NCI-H69 (cell line): ENCODE measurements at regions not wholly inside any gene's neighbourhood (a gene's known extent, or its start where the extent isn't known, plus 50 kb on each side); places are given as distances from the start of the nearest gene placed in this dataset.

Experiments used
- DNase-seq: peaks from one replicate; lab custom pipeline; 2025; lab: John Stamatoyannopoulos, UW

- no peak for DNase-seq
These were observed 311.9 kb downstream of the TCERG1L start for GRCh38 chr10:130999376-131000202.

- no peak for DNase-seq
These were observed 311.3 kb downstream of the TCERG1L start for GRCh38 chr10:131000244-131000643.

- no peak for DNase-seq
These were observed 310.8 kb downstream of the TCERG1L start for GRCh38 chr10:131000743-131001142.

- DNase-seq, result no peak
These were observed 310.1 kb downstream of the TCERG1L start for GRCh38 chr10:131001438-131001837.

- peak; percentile 3 for DNase-seq
These were observed 309.3 kb downstream of the TCERG1L start for GRCh38 chr10:131002031-131002861.

- DNase-seq, result peak; percentile 9
These were observed 308.1 kb downstream of the TCERG1L start for GRCh38 chr10:131003455-131003854.

GRCh38 chr10:131004276-131004675 is 307.2 kb downstream of the TCERG1L start:
- DNase-seq, result peak; percentile 1

- no peak for DNase-seq
These were observed 304.9 kb downstream of the TCERG1L start for GRCh38 chr10:131006458-131007256.

- no peak for DNase-seq
These were observed 301.7 kb downstream of the TCERG1L start for GRCh38 chr10:131009791-131010190.

GRCh38 chr10:131010965-131011575 is 300.5 kb downstream of the TCERG1L start:
- no peak for DNase-seq

GRCh38 chr10:131011936-131012640 is 299.4 kb downstream of the TCERG1L start:
- DNase-seq, result no peak

- DNase-seq, result no peak
These were observed 298.9 kb downstream of the TCERG1L start for GRCh38 chr10:131012641-131012985.

- no peak for DNase-seq
These were observed 298.1 kb downstream of the TCERG1L start for GRCh38 chr10:131013281-131013912.

GRCh38 chr10:131014271-131014670 is 297.2 kb downstream of the TCERG1L start:
- DNase-seq, result no peak

- DNase-seq, result no peak
These were observed 296.2 kb downstream of the TCERG1L start for GRCh38 chr10:131015271-131015670.

- no peak for DNase-seq
These were observed 295.0 kb downstream of the TCERG1L start for GRCh38 chr10:131016556-131016955.

- no peak for DNase-seq
These were observed 293.8 kb downstream of the TCERG1L start for GRCh38 chr10:131017566-131018285.

GRCh38 chr10:131018886-131019500 is 292.5 kb downstream of the TCERG1L start:
- DNase-seq, result no peak

GRCh38 chr10:131019696-131020095 is 291.8 kb downstream of the TCERG1L start:
- DNase-seq, result no peak

GRCh38 chr10:131020775-131021174 is 290.7 kb downstream of the TCERG1L start:
- DNase-seq, result no peak
